Upper lobe of left lung (tissue), 4 donors: ENCODE measurements at regions not wholly inside any gene's neighbourhood (a gene's known extent, or its start where the extent isn't known, plus 50 kb on each side); places are given as distances from the start of the nearest gene placed in this dataset.

Experiments used
- POLR2AphosphoS5 ChIP-seq, 2 donors: sonication (generic); formaldehyde crosslinking; IDR thresholded peaks; one replicate each; pipeline ENCODE4 v1.5.1; 2017; ENCODE audit warnings: antibody characterized with exemption in 2 of 2
- TF ChIP-seq, protein P1 (sequence below), 6 experiments: fragments of 450-650 bp in 4 of 6; fragments of 200-600 bp in 2 of 6; sonication (generic) in 2 of 6; IDR thresholded peaks; one replicate each; pipeline ENCODE4 v1.5.1; 2016 to 2019; ENCODE audit warnings: antibody characterized with exemption in 6 of 6

DNA sequence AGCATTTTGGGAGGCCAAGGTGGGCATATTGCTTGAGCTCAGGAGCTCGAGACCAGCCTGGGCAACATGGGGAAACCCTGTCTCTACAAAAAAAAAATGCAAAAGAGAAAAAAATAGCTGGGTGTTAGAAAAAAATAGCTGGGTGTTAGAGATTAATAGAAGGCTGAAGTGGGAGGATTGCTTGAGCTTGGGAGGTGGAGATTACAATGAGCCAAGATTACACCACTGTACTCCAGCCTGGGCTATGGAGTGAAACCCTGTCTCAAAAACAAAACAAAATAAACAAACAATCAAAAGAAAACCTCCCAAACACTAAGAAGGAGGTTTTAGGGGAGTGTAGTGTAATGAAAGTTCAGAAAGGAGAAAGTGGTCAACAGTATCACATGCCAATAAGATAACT, 202.1 kb downstream of the FLRT2 start:
- TF ChIP-seq, protein P1, sequence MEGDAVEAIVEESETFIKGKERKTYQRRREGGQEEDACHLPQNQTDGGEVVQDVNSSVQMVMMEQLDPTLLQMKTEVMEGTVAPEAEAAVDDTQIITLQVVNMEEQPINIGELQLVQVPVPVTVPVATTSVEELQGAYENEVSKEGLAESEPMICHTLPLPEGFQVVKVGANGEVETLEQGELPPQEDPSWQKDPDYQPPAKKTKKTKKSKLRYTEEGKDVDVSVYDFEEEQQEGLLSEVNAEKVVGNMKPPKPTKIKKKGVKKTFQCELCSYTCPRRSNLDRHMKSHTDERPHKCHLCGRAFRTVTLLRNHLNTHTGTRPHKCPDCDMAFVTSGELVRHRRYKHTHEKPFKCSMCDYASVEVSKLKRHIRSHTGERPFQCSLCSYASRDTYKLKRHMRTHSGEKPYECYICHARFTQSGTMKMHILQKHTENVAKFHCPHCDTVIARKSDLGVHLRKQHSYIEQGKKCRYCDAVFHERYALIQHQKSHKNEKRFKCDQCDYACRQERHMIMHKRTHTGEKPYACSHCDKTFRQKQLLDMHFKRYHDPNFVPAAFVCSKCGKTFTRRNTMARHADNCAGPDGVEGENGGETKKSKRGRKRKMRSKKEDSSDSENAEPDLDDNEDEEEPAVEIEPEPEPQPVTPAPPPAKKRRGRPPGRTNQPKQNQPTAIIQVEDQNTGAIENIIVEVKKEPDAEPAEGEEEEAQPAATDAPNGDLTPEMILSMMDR (IDR thresholded peaks at IDR 0.05), result no peak
- TF ChIP-seq POLR2AphosphoS5 (IDR thresholded peaks at IDR 0.05), result no peak
